Adipose tissue (tissue), 3 donors: ENCODE measurements at regions not wholly inside any gene's neighbourhood (a gene's known extent, or its start where the extent isn't known, plus 50 kb on each side); places are given as distances from the start of the nearest gene placed in this dataset.
"Not testable (repeated sequence)": the region's sequence is repeated elsewhere in the genome, so short reads cannot be mapped to it uniquely, and the experiment has no call there.

Experiments used
- H3K27ac ChIP-seq: one replicate; pipeline ENCODE4 v1.5.1; 2013; ENCODE audit warnings: low read depth, low read length
- WGBS, 3 donors: extraction: QIAGEN DNeasy Blood & Tissue Kit; methylation state at CpG; one replicate each; pipeline ENCODE4 v1.1.7; 2013; 5-methylcytosine and 5-hydroxymethylcytosine counted together
- donor health status: healthy with polysubstance abuse.
- donor health status: Bipolar disorder and iron deficiency.
- donor health status: healthy.

GRCh38 chr21:28483301-28484035, 509.2 kb downstream of the LTN1 start:
- 50 to 57% (median 50%) methylated on average over 3 of the region's 3 CpGs for WGBS, 3 donors
- no peak overlapping the region for H3K27ac ChIP-seq

- WGBS, 3 donors, result 70 to 96% (median 91%) methylated on average over 4 of the region's 4 CpGs
- H3K27ac ChIP-seq, result no peak overlapping the region
These were observed 510.0 kb downstream of the LTN1 start for GRCh38 chr21:28482657-28483056.

- 73 to 92% (median 75%) methylated on average over 5 of the region's 5 CpGs for WGBS, 3 donors
- no peak overlapping the region for H3K27ac ChIP-seq
These were observed 512.2 kb downstream of the LTN1 start for GRCh38 chr21:28480470-28480869.

GRCh38 chr21:28473530-28474220, 519.0 kb downstream of the LTN1 start:
- H3K27ac ChIP-seq, result no peak overlapping the region
- 75 to 90% (median 86%) methylated on average over 2 of the region's 2 CpGs for WGBS, 3 donors

- not testable (repeated sequence) for H3K27ac ChIP-seq
- 80 to 84% (median 82%) methylated on average over 2 of the region's 2 CpGs for WGBS, 3 donors
These were observed 520.1 kb downstream of the LTN1 start for GRCh38 chr21:28472543-28472942.

GRCh38 chr21:28464988-28465387, 527.7 kb downstream of the LTN1 start:
- WGBS, 3 donors, result 86 to 92% (median 92%) methylated on average over 5 of the region's 5 CpGs
- H3K27ac ChIP-seq, result no peak overlapping the region

GRCh38 chr21:28464095-28464494, 528.6 kb downstream of the LTN1 start:
- H3K27ac ChIP-seq, result no peak overlapping the region

- 85 to 90% (median 87%) methylated on average over 2 of the region's 2 CpGs for WGBS, 3 donors
- no peak overlapping the region for H3K27ac ChIP-seq
These were observed 533.5 kb downstream of the LTN1 start for GRCh38 chr21:28459193-28459592.

GRCh38 chr21:28458446-28458845, 534.2 kb downstream of the LTN1 start:
- WGBS, 3 donors, result 65 to 94% (median 81%) methylated on average over 1 of the region's 1 CpG

GRCh38 chr21:28455253-28455600, 537.5 kb downstream of the LTN1 start:
- H3K27ac ChIP-seq, result no peak overlapping the region
- WGBS, 3 donors, result 59 to 72% (median 63%) methylated on average over 4 of the region's 4 CpGs

More at GRCh38 chr21:28458446-28458845, 534.2 kb downstream of the LTN1 start:
- no peak overlapping the region for H3K27ac ChIP-seq

GRCh38 chr21:28454564-28455252, 538.0 kb downstream of the LTN1 start:
- H3K27ac ChIP-seq, result no peak overlapping the region
- WGBS, 3 donors, result 78 to 80% (median 79%) methylated on average over 2 of the region's 2 CpGs

GRCh38 chr21:28447462-28447861, 545.2 kb downstream of the LTN1 start:
- WGBS, 3 donors, result 90 to 93% (median 91%) methylated on average over 1 of the region's 1 CpG
- H3K27ac ChIP-seq, result no peak overlapping the region

- H3K27ac ChIP-seq, result no peak overlapping the region
- 71 to 91% (median 79%) methylated on average over 3 of the region's 3 CpGs for WGBS, 3 donors
These were observed 547.4 kb downstream of the LTN1 start for GRCh38 chr21:28445141-28445830.

GRCh38 chr21:28444557-28444956, 548.1 kb downstream of the LTN1 start:
- H3K27ac ChIP-seq, result no peak overlapping the region

- 40 to 65% (median 57%) methylated on average over 2 of the region's 2 CpGs for WGBS, 3 donors
- H3K27ac ChIP-seq, result no peak overlapping the region
These were observed 548.6 kb downstream of the LTN1 start for GRCh38 chr21:28444111-28444510.

GRCh38 chr21:28442624-28443023, 550.1 kb downstream of the LTN1 start:
- H3K27ac ChIP-seq, result no peak overlapping the region

GRCh38 chr21:28442085-28442484, 550.6 kb downstream of the LTN1 start:
- no peak overlapping the region for H3K27ac ChIP-seq
- 75 to 96% (median 88%) methylated on average over 4 of the region's 4 CpGs for WGBS, 3 donors

GRCh38 chr21:28439788-28440187, 552.9 kb downstream of the LTN1 start:
- no peak overlapping the region for H3K27ac ChIP-seq
- 54 to 73% (median 60%) methylated on average over 3 of the region's 3 CpGs for WGBS, 3 donors

GRCh38 chr21:28439251-28439650, 553.4 kb downstream of the LTN1 start:
- no peak overlapping the region for H3K27ac ChIP-seq
- WGBS, 3 donors, result 41 to 58% (median 55%) methylated on average over 4 of the region's 4 CpGs
